Right forelimb (tissue), 1 donor: ENCODE measurements at regions not wholly inside any gene's neighbourhood (a gene's known extent, or its start where the extent isn't known, plus 50 kb on each side); places are given as distances from the start of the nearest gene placed in this dataset.

Experiments used
- DNase-seq: peaks from one replicate; pipeline ENCODE4 v3.0.0-alpha.2; 2018

DNA sequence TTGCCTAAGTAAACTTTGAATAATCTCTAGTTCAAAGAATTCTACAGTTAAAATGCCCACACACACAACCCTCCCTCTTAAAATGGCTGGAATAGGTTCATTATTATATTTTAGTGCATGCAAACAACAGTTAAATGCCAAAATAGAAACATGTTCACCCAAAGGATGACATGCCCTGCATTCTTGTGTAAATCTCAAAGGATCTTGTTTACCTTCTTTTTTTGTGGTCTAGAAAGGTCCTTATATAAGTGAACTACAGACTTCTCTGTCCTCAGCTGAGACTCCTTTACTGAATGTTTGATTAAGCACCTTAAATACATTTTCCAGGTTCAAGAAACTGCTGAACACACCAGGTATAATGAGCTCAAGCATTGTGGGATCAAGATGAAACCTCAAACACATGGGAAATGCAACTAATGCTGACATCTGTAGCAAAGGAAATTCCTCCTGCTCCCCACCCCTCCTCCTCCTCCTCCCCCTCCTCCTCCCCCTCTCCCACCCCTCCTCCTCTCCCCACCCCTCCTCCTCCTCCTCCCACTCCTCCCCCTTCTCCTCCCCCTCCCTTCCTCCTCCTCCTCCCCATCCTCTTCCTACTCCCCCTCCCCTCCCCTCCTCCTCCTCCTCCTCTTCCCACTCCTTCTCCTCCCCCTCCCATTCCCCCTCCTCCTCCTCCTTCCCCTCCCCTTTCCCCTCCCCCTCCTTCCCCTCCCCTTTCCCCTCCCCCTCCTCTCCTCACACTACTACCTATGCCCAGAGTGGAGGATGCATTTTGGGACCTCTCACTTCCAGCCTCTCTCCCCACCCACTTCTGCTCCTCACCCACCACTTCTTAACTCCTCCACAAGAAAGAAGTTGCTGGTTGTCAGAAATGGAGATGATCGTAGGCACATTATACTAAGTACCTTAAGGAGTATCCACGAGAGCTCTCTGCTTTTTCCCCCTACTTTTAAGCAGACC lies 233.9 kb downstream of the MRPL39 start:
- no peak for DNase-seq

DNA sequence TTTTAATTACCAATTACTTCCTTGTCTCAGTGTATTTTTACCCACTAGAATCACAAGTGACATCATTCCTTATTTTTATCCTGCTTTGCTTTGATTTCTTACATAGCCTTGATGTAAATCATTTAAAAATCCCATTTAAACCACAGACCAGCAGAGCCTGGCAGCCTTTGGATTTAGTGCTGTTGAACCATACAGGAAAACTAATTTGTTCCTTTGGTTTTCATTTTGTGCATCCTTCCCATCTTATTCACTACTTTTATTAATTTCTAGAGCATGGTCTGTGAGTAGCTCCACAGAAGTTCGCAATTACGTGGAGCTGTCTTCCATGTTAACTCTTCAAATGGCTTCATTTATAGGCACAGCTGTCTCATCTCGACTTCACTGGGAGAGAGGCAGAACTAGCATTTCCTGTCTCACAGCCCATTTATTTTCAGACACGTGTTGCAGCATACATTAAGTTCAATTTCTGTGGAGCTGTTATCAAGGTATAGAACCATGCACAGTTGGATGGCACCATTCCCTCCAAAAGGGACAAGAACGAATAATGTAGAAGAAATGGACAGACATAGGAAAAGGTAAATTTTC lies 235.3 kb downstream of the MRPL39 start:
- DNase-seq, result no peak

DNA sequence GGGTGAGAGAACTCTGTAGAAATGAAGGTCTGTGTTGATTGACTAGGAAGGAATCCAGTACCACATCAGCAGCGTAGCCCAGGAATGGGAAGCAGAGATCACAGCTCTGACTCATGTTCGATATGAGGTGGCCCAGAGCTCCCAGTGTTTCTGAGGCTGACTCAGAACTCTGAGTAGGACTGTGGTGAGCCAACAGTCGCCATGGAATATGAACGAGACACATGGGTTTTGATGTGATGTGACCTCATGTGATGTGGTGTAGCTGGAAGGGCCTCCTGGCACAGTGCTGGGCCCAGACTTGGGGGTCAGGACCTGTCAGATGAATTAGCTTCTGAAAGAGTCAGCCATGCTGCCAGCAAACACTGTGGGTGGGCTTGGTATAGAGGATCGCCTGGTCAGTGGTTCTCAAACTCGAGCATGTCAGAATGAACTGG lies 237.0 kb downstream of the MRPL39 start:
- DNase-seq, result no peak

DNA sequence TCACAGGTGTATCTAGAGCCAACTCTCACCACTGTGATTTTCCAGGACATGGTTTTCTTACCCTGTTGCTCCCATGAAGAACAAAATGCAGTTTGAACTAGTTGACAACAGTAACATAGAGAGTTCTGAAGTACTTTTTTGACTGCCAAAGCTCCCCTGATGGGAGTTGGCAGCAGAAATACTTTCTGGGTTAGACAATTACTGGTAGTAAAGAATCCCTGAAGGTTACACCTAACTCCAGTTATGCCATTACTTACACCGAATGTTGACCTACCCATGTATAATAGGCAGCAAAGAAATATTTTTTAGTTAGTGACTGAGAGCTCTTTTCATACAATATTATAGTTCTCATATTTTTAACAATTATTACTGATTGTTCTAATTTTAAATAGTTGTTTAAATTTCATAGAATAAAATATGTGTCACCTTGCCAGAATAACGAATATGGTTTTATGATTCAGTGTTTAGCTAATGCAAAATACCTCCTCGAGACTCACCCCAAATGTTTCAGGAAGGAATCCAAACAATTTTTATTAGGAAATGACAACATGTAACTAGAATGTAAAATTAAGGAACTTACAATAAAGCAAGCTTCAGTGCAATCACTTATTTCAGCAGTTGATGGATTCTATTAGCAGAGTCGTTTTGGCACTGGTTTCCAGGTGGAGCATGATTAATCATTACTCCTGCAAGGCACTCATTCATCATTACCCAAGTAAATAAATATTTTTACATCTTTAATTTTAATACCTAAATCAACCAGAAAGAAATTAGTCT lies 237.6 kb downstream of the MRPL39 start:
- DNase-seq, result no peak

DNA sequence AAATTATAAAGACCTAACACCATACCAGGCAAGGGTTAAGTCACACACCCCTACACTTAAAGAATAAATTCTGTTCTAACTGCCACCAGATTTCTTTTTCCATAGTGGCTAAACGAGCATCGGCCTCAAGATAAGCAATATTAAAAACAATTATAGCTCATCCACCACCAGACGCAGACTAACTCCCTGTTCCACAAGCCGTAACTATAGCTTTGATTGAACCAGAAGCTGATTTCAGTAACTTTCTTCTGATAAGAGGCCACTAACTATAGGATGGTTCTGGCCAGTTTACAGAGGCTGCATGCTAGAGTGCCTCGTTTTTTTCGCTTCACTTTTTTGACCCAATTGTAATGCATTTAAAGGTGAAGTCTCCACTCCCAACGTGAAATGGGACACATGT lies 238.8 kb downstream of the MRPL39 start:
- DNase-seq, result no peak

DNA sequence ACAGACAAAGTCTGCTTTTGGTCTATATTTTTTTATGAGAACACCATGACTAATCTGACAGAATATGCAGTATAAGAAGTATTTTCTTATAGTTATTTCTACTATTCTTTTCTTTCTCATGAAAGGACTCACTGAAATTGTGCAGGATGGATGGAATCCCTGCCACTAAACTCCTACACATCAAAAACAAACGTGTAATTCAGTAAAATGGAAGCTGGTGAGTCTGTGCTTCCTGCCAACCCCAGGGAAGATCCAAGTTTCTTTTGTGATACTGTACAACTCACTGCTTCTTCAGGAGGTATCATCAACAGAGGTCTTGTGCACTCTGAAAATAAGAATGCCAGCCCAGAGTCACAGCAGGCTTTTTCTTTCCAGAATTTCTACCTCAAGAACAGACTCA lies 241.2 kb downstream of the MRPL39 start:
- no peak for DNase-seq

DNA sequence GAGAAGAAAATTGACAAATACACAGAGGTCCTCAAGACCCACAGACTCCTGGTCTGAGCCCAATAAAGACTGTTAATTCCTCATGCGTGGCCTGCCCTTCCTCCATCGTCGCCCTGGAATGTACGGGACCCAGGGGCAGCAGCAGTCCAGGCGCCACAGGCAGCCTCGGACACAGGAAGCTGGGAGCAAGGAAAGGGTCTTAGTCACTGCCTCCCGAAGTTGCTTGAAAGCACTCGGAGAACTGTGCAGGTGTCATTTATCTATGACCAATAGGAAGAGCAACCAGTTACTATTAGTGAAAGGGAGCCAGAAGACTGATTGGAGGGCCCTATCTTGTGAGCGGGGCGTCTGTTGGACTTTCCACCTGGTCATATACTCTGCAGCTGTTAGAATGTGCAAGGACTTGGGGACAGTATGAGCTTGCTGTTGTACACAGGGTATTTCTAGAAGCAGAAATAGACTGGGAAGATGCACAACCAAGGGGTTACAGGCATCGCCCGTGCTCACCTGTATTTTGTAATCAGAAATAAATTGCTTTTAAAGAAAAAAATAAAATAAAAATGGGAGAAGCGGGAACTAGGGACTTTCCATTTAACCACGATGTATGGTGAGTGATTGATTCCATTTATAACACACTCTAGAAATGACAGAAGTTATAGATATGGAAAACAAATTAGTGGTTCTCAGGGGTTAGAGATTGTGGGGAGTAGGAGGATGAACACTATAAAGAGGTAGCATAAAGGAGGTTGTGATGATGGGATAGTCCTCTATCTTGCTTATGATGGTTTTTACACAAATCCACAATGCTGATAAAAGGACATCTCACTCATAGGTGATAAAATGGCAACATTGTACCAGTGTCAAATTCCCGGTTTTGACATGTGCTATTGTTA lies 244.7 kb downstream of the MRPL39 start:
- no peak for DNase-seq

DNA sequence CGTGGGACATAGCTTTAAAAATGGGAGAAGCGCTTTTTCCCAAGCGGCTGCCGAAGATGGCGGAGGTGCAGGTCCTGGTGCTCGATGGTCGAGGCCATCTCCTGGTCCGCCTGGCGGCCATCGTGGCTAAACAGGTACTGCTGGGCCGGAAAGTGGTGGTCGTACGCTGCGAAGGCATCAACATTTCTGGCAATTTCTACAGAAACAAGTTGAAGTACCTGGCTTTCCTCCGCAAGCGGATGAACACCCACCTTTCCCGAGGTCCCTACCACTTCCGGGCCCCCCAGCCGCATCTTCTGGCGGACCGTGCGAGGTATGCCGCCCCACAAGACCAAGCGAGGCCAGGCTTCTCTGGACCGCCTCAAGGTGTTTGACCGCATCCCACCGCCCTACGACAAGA lies 245.5 kb downstream of the MRPL39 start:
- DNase-seq, result no peak

DNA sequence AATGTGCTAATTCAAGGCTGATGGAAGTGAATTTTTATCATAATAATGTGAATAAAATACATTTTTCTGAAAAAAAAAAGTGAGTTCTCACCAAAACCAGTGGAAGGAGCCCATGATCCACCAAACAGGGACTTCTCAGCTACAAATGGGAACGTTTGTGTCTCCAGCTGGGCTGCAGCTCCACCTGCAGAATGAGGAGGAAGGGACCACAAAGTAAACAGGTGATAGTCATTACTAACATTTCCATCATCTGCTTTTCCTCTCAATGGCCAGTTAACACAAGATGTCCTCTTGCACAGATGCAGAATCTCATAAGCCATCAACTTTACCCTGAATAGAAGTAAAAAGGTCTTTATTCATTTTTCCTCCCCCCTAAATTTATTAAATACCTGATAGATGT lies 246.2 kb downstream of the MRPL39 start:
- DNase-seq, result no peak

DNA sequence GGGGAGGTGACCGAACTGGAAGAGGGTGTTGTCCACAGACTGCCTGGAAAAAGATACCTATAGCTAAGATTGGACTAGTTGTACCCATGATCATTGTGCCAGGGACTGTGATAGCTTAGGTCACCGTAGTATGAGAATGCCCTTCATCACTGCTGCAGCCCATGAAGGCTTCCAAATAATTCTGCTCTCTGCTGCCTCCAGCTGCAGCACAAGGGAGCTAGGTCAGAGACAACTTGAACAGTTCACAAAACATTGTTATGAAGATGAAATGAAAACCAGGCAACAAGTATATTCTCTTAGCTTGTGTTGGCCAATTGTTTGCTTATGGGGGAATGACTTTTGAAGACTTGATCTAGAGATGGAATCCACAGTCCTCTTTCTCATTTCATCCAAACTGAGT lies 246.7 kb downstream of the MRPL39 start:
- DNase-seq, result no peak

DNA sequence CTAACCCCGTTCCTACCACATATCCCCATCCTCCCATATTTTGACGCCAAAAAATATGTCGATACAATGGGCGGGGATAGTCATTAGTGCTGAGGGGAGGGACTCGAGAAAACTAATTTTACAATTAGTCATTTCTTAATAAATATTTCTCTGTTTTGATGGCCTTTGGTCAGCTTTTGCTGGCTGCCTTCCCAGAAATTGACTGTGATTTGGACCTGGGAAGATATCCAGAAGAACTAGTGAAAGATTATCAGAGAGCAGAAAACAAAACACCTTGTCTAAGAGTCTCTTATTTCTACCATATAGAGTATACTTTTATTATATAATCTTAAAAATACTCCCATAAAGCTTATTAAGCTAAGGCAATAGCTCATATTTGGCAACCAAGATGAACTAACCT lies 247.6 kb downstream of the MRPL39 start:
- no peak for DNase-seq

DNA sequence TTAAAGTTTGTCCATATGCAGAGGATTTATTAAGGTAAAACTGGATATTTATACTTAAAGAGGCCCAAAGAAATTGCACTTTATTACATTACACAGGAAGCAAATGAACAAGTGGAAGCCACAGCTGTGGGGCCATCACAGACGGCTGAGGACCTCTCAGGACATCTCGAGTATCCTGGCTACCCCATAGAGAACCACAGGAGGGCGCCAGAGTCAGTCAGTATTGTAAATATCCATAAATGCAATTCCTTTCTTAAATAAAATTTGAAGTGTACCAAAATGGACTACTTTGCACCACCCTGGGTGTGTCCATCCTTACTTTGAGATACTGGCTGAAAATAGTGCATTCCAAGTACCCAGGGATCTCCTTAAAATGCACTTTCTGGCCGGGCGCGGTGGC lies 257.2 kb downstream of the MRPL39 start:
- no peak for DNase-seq

DNA sequence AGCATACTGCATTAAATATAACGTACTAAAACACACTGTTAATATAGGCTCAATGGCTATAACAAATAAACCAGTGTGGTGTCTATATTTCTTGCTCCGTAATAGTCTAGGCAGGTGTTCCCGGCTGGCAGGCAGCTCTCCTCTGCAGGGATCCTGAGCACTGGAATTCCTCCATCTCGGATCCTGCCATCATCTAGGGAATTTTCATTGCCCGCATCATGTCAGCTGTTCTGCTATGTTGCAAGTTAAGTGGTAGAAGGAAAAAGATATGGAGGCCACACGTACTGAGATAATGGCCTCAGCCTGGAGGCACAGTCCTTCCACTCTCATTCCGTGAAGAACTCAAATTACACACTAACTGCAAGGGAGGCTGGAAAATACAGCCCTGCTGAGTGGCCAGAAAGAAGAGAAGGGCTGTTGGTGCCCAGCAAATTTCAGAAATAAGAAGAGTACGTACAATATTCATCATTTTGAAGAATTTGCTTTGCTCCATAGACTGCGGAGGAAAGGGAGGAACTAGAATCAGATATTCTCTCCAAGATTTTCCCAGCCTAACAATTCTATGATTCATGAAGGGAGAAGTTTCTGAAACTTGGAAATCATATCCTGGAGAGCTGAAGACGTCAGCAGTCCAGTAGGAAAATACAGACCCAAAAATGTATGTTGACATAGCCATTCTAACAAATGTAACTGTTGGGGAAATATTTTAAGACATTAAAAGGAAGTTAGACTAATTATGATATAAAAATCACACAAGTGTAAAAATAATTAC lies 263.3 kb downstream of the MRPL39 start:
- DNase-seq, result no peak

DNA sequence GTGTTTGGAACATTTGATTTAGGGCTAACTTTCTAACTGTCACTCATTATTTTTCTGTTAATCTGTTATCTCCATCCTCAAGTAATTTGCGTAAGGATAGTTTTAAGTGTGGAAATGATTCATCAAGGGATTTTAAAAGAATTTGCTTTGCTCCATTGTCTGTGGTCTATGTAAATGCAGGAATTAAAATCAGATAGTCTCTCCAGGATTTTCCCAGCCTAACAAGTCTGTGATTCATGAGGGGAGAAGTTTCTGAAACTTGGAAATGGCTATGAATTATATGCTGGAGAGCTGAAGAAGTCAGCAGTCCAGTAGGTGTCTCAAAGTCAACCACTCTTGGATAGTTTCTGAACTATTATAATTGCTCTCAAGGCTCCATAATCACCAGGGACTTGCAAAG lies 264.5 kb downstream of the MRPL39 start:
- no peak for DNase-seq

DNA sequence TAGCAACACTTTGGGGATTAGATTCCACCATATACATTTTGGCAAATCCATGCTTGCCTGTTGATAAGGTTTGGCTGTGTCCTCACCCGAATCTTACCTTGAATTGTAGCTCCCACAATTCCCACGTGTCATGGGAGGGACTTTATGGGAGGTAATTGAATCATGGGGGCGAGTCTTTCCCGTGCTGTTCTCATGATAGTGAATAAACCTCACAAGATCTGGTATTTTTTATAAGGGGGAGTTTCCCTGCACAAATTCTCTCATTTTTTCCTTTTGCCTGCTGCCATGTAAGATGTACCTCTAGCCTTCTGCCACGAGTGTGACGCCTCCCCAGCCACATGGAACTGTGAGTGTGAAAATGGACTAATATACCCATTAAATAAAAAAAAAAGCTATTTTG lies 265.3 kb downstream of the MRPL39 start:
- no peak for DNase-seq

DNA sequence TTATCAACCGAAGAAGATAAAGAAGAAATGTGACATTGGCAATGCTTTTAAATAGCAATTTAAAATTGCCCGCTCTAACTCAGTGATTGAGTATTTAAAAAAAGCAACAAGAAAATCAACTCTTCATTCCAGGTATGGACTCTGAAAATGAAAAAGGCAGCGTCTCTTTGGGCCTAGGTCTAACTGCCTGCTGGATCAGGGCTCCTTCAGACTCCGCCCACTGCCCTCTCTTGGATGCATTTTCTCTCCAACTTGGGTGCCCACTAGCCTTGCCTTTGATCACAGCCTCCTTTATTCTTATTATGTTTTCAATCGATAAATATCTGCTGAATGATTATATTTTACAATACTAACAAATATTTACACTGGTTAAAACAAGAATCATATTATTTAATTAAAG lies 268.9 kb downstream of the MRPL39 start:
- DNase-seq, result no peak

DNA sequence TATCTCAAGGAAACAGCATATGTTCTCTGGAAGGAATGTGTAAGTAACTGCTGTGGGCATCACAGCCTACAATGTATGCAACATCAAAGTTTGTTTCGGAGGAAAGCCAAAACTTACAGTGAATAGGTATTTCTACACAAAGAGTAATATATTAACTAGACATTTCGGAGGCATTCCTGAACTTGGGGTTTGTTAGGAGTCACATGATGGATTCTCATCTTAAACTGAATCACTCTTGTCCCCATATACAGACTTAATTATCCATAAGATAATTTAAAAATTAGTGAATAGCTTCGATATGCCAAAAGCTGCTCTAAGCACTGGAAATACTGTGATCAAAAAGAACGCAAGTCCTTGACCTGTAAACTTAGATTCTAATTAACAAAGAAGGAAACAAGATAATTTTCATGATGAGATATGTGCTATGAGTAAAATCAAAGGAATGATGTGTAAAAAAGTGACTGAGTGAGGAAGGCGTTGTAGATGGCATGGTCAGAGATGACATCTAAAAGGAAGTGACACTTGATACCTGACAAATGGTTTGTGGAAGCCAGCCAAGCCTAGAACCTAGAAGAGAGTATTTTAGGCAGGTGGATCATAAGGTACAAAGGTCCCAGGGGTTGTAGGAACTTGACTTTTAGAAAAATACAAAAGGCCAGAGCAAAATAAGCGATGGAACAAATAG lies 273.1 kb downstream of the MRPL39 start:
- DNase-seq, result no peak

DNA sequence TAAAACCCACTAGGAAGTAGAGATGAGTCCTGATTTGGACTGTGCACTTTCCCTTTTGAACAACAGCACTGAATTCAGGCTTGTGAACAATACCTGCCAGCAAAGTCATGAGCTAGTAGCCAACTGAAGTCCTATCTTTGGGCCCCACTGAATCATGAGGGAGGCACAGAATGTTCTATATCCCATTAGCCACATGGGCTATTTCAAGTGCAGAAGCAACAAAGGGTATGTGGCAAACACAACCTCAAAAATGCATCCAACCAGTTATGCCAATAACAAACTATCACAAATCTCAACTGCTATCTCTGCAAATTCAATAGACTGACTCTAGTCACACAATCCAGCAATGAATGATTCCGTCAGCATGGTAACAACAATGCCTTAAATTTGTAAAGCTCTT lies 276.0 kb downstream of the MRPL39 start:
- DNase-seq, result no peak

DNA sequence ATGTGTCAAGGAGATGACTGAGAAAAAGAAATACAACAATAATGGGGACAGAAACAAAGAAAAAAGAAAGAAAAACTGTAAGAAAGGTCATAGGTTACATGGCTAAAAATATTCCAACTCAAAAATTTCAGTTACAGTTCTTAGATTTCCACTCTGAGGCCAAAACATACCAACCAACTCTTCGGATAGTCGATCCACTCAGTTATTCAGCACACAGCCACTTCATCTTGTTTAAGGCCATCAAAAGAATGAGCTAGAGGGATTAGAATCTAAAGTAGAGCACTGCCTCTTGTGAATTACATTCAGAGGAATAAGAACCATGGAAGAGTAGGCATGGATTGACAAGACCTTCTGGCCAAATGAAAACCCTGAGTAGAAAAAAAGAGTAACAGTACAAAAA lies 277.0 kb downstream of the MRPL39 start:
- DNase-seq, result no peak

DNA sequence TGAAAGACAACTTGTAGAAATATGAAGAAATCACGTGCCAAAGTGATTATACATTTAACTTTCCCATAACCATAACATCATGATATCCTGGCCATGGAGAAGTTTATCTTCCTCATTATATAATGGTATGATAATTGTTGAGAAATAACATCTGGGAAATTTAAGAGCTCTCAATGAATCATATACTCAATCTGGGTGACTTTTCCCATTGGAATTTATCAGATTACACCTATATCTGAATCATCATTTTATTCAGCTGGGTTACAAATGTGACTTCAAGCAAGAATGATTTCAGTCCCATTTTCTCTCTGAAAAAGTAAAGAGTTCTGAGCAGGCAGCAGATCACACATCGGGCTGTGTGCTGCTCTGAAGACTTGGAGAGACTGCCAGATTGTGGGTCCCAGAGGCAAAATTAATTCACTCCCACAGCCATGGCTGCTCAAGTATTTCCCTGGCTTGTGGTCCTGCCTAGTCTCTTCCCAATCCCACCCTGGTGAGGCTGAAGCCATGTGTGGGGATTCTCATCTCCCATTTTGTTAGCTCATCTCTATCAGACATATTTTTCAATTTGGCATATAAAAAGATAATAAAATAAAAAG lies 278.0 kb downstream of the MRPL39 start:
- DNase-seq, result no peak

DNA sequence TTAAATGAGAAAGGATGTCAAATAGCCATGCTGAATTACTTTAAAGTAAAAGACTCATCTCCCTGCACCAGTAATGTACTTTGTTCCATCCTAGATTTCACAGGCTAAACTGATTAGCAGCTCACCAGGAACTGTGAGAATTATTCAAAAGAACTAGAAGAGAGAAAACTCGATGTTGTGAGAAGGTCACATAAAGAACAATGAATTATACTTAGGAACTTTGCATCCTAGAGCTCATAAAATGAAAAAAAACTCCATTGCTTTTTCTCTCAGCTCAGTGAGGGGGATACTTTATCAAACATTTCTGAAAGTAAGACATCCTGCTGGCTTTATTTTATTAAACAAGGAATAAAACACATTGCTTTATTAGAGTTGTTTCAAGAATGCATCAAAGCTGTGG lies 278.5 kb downstream of the MRPL39 start:
- DNase-seq, result no peak
